ENCODE measurements at regions not wholly inside any gene's neighbourhood (a gene's known extent, or its start where the extent isn't known, plus 50 kb on each side); places are given as distances from the start of the nearest gene placed in this dataset.
"Not testable (repeated sequence)": the region's sequence is repeated elsewhere in the genome, so short reads cannot be mapped to it uniquely, and the experiment has no call there.

GRCh38 chr7:131019351-131019750 lies 285.3 kb upstream of the KLF14 start:
- no peak for DNase-seq (ENCODE audit: low spot score)

DNA sequence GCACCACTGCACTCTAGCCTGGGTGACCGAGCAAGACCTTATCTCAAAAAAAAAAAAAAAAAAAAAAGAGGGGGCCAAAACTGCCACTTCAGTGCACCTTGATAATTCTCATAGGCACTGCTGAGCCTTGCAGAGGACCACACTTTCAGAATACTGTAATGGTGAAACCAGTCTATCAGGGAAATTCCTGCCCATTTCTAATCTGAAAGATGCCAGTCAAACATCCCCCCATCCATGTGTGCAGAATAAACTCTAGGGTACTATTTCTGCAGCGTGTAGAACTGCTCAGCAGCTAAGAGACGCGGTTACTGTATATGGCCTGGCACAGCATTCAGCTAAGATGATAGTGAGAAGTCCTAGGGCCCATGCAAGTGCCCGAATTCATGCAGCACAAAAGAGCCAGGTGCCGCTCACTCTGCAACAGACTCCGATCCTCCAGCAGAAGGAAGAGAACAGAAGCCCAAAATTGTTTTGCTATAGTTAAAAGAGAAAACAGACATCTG lies 286.8 kb upstream of the KLF14 start:
- no peak for DNase-seq (ENCODE audit: low spot score)

DNA sequence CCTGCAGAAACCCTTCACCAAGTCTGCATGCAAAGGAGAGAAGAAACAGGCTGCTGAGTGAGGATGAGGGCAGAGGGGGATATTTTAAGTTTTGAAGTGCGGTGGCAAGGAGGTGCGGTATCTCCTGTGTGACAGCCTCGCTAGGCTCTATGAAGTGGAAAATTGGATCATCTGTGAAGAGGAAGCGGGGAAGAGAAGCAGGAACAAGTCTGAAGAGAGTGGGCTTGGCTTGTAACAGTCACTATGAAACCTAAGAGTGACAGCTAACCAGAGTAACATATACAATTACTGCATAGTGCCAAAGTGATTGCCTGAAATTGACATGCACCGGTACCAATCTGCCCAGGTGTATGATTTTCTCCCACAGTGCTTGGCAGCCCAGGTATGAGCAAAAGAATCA lies 287.5 kb upstream of the KLF14 start:
- DNase-seq (ENCODE audit: low spot score): no peak

- DNase-seq (ENCODE audit: low spot score): no peak
Measured at GRCh38 chr7:131021902-131022301, 287.9 kb upstream of the KLF14 start.

DNA sequence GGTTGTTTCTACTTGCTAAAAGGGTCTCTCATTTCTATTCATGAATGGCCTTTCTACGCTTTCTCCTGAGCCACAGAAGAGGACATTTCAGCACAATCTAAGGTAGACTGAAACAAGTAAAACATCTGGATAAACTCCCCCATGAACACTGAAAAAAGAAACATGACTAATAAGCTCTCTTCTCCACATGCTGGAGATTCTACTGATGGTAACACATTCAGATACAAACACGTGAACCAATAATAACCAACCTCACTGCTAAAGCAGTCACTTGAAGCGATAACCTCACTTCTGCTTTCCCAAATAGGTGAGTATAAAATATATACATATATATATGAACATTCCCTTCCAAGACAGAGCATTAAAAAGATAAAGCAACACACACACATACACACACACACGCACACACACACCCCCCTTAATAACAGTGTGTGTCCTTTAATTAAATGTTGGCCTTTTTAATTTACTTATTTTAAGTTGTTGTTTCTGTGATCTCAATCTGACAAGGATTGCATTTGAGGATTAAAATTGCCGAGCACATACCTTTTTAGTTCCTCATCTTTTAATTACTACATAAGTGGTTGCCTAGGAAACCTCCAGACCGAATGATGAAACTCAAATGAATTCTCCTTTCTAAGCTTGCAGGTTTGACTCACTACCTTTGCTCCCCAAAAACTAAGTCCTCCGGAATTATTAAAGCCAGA lies 292.4 kb upstream of the KLF14 start:
- no peak for DNase-seq (ENCODE audit: low spot score)

DNA sequence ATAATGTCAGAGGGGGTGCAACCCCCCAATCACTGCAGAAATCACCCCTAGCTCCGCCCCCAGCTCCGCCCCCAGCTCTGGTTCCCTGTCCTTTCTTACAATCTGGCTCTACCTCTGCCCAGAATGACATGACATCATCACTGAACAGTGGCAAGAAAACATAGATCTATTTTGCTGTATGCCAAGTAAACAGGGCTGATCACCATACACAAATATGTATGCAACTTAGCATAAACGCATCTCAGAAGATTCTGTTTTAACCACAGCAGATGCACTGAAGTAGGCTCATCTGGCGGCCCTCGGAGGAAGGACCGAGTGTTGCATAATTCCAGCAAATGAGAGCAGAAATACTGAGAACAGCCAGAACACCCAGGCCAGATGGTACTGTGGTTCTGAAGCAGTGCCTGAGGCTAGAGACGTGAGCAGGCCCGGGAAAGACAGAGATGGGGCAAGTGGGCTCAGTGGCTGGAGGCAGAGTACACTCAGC lies 293.3 kb upstream of the KLF14 start:
- DNase-seq (ENCODE audit: low spot score): no peak

DNA sequence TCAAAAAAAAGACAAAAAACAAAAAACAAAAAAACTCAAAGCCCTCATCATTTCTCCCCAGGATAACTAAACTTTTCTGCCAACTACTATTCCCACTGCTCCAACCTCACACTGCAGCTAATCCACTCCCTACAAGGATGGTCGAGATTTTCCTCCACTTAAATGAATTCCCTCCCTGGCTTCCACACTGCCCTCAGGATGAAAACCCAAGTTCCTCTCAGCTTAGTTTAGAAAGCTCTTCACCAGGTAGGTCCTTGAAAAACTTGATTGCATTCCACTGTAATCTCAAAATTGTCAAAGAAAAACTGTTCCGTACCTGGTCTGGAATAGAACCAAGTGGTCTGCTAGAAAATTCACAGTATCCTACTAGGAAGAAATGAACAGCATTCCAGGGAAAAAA lies 294.3 kb upstream of the KLF14 start:
- DNase-seq (ENCODE audit: low spot score): no peak

DNA sequence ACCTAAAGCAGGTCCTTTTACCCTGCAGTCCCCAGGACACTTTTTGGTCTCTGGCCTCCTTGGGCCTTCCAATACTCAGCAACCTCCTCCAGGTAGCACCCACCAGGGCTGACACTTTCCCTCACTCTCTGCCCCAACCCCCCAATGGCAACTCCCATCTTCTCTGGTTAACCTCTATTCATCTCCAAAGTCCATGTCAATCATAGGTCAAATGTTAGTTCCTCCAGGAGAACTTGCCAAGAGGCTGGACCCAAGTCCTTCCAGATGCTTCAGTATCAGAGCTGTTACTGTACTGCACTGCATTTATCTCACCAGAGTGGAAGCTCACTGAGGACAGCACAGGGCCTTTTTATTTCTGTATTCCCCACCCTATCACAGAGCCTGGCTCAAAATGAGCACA lies 295.0 kb upstream of the KLF14 start:
- no peak for DNase-seq (ENCODE audit: low spot score)

DNA sequence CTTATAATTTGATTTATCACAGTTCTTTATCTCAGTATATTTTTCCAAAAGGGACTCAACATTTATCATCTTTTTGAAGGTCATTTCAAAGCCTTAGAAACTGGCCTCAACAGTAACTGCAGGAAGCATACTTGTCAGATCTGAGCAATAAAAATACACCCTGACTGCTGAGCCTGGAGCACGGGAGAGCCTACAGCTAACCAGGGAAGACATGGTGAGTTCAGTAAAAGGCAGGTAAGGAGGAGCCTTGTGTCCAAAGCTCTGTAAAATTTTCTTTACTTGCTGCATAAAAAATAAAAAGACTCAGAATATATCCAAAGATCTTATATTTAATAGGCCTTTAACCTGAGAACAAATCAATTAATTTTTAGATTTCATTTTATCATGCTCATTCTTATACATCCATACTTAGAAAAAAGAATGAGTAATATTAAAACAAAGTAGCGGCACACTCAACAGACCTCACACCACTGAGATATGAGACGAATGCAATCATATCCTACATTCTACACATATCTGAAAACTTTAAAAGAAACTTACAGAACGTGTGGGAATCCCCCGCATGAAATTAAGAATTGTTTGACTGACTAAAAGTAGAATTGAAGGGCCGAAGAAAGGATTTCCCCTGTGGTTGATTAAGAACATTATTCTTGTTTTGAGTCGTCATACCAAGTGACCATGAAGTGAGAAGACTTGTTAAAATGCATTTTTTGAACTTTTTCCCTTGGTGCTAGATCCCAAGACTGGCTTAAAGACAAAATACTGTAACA lies 296.4 kb upstream of the MKLN1 start:
- DNase-seq (ENCODE audit: low spot score): no peak

DNA sequence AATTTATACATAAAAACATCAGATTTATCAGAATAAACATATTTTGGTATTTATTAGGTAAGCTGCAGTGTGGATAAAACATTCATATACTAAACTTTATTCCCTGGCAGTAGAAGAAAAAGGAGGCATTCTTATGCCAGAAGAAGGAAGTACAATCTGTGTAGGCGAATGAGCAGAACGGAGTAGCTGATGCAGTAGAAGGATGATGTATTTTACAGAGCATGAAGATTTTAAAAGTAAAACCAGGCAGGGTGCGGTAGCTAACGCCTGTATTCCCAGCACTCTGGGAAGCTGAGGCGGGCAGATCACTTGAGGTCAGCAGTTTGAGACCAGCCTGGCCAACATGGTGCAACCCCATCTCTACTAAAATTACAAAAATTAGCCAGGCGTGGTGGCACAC lies 294.9 kb upstream of the MKLN1 start:
- DNase-seq (ENCODE audit: low spot score): no peak

GRCh38 chr7:131034166-131034881 lies 293.4 kb upstream of the MKLN1 start:
- DNase-seq (ENCODE audit: low spot score): no peak

DNA sequence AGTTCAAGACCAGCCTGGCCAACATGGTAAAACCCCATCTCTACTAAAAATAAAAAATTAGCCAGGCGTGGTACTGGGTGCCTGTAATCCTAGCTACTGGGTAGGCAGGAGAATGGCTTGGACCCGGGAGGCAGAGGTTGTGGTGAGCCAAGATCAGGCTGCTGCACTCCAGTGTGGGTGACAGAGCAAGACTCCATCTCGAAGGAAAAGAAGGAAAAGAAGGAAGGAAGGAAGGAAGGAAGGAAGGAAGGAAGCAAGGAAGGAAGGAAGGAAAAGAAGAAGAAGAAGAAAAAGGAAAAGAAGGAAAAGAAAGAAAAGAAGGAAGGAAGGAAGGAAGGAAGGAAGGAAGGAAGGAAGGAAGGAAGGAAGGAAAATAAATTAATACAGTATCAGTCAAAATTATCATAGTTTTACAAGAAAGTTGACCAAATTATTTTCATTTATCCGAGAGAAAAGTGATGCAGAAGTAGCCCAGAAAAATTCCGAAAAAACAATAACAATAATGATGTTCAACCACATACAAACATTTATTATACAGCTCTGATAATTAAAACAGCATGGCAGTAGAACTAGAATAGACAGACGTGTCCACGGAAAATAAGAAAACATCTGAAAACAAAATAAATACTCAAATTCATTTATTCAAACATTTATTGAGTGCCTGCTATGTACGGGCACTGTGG lies 292.4 kb upstream of the MKLN1 start:
- no peak for DNase-seq (ENCODE audit: low spot score)

- DNase-seq (ENCODE audit: low spot score): no peak
Measured at GRCh38 chr7:131038153-131038552, 289.5 kb upstream of the MKLN1 start.

DNA sequence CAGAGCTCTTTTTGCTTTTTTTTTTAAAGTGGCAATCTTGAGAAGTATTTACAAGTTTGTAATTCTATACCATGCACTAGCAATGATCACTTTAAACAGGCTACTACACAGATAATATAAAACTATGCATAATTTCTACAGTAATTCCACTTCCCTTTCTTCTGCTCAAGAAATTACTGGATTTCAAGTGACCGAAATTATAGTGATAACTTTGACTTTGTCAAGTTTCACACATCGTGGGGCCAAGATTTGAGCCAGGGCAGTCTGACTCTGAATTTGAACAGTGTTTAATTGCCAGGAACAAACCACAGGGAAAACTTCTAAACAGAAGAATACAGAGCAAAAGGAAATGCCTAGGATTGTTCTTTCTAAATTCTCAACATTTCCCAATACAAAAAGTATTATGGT lies 288.3 kb upstream of the MKLN1 start:
- DNase-seq (ENCODE audit: low spot score): no peak

DNA sequence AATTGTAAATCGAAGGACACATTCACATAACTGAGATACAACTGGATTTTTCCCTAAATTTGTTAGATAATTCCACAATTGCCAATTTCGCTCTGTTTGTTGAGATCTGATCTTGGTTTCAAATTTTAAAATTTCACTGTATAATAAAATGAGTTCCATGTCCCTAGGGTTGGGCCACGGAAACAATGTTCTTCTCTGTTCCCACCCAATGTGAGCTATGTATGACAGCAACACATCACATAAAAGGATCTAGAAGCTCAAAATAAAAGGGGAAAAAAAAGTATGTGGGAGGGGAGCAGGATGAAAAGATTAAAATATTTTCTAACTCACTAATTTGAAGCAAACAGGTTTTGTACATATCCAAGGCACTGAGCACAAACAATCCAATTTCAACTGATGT lies 287.8 kb upstream of the MKLN1 start:
- DNase-seq (ENCODE audit: low spot score): no peak

GRCh38 chr7:131040467-131040932 lies 287.2 kb upstream of the MKLN1 start:
- peak; percentile 48 for DNase-seq (ENCODE audit: low spot score)

GRCh38 chr7:131041012-131041695 lies 286.5 kb upstream of the MKLN1 start:
- DNase-seq (ENCODE audit: low spot score): not testable (repeated sequence)

GRCh38 chr7:131042269-131043160 lies 285.2 kb upstream of the MKLN1 start:
- DNase-seq (ENCODE audit: low spot score): no peak

- no peak for DNase-seq (ENCODE audit: low spot score)
Measured at GRCh38 chr7:131045526-131045925, 282.1 kb upstream of the MKLN1 start.

GRCh38 chr7:131046246-131046645 lies 281.4 kb upstream of the MKLN1 start:
- no peak for DNase-seq (ENCODE audit: low spot score)

Data from A172 (cell line).